GM21390 (cell line): ENCODE measurements at regions not wholly inside any gene's neighbourhood (a gene's known extent, or its start where the extent isn't known, plus 50 kb on each side); places are given as distances from the start of the nearest gene placed in this dataset.

Experiments
- ATAC-seq: cut with Tn5 transposase; IDR thresholded peaks from one replicate; pipeline ENCODE4 v1.9.1; 2021; ENCODE audit not compliant: unreplicated experiment

- ATAC-seq = no peak
Observed at GRCh38 chr12:132395192-132395907, 66.0 kb upstream of the GALNT9 start.

GRCh38 chr12:132393991-132394949, 64.9 kb upstream of the GALNT9 start:
- no peak for ATAC-seq

DNA sequence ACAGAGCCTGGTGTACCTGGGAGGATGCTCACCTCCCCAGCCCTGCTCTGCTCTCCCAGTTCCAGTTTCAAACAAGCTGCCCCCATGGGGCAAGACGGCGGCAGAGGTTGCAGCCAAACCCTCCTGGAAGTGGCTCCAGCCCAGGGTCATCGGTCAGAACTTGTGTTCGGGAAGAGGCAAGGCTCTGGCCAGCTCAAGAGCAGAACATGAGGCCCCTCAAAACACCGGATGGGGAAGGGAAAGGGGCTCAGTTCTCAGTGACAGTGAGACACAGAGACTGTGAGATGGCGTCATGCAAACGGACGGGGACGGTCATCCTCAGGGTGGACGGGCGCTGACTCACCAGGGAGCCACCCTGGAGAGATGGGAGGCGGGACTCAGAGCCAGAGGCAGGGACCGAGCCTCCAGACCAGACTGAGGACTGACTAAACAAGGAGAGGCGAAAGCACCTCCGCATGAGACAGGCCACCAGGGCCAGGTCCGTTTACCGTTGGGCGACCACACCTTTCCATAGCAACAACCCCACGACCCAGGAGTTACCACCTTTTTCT, 63.9 kb upstream of the GALNT9 start:
- no peak for ATAC-seq

DNA sequence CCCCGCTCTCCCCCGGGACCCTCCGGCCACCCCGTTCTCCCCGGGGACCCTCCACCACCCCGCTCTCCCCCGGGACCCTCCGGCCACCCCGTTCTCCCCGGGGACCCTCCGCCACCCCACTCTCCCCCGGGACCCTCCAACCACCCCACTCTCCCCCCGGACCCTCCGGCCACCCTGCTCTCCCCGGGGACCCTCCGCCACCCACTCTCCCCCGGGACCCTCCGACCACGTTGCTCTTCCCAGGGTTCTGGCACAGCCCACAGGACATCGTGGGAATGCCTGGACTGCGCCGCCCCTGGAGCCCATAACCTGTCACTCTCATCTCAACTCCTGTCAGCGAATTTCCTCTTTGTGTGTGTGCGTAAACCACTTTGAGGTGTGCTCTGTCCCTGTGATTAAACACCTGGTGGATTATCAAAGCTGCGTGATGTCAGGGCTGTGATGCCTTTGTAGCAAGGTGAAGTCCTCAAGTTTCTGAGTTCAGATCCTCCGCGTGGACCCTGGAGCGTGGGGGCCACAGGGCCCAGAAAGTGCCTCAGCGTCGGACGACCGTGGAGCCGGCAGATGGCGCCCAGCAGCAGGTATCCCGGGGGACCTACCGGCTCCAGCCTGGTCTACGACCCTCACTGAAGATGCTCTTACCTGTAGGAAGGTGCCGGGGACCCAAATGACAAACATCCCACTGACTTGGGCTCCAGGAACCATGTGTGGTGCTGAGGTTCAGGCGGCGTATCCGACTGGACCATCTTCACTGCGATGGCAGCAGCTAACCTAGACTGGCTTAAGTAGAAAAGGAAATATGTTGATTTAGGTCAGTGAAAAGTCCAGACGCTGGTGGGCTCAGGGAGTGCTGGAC, 63.2 kb upstream of the GALNT9 start:
- no peak for ATAC-seq

DNA sequence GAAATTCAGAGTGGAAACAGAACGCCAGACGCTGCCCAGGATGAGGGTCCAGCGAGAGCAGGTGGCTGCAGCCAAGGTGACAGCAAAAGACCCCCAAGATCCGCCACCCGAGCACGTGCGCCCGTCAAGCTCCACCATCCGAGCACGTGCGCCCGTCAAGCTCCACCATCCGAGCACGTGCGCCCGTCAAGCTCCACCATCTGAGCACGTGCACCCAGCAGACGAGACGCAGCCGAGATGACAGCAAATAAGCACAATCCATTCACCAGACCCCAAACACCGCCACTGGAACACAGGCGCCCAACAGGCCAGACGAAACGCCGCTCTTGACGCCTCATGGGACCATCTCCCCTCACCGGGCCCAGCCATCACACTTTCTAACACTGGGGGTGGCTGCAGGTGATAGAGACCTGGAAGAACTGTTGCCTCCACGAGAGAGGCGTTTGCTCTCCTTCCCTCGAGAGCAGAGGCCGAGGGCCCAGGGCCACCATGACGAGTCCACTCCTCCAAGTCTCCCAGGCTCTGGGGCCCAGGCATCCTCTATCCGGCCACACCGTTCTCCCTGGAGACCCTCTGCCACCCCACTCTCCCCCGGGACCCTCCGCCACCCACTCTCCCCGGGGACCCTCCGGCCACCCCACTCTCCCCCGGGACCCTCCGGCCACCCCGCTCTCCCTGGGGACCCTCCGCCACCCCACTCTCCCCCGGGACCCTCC, 62.1 kb upstream of the GALNT9 start:
- no peak for ATAC-seq

DNA sequence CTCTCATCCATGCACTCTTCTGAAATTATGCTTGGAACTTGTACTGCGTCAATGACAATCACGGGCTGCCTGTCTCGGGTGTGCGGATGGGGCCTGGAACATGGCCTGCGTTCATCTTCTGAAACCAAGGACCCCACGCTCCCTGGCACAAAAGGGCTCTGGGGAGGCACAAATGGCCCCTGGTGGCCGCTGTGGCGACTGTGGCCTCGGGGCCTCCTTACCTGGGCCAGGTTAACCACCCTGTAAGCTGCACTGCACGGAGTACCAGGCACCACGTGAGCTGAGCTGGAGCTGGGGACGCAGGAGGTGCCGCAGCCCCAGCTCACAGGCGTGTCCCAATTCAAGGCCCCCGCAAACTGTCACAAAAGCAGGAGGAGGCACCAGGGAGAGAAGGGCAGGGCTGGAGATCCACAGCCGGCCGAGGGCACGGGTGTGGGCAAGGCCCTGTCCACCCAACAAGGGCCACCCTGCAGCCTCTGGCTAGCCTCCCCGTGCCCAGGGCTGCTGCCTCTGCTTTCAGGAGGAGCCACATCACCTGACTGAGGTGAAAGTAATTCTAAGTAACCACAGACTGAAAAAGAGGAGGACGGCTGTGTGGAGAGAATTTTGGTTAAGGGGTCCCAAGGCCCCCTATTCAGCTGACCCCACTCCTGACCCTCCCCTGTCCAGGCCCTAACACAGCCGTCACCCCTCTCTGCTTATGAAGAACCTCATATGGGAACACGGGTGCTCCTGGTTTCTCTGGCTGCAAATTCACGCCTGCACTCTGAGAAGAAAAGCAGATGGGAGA, 61.1 kb upstream of the GALNT9 start:
- ATAC-seq = no peak

- ATAC-seq = no peak
Observed at GRCh38 chr12:132389526-132390286, 60.3 kb upstream of the GALNT9 start.

GRCh38 chr12:132389026-132389425, 59.6 kb upstream of the GALNT9 start:
- no peak for ATAC-seq

DNA sequence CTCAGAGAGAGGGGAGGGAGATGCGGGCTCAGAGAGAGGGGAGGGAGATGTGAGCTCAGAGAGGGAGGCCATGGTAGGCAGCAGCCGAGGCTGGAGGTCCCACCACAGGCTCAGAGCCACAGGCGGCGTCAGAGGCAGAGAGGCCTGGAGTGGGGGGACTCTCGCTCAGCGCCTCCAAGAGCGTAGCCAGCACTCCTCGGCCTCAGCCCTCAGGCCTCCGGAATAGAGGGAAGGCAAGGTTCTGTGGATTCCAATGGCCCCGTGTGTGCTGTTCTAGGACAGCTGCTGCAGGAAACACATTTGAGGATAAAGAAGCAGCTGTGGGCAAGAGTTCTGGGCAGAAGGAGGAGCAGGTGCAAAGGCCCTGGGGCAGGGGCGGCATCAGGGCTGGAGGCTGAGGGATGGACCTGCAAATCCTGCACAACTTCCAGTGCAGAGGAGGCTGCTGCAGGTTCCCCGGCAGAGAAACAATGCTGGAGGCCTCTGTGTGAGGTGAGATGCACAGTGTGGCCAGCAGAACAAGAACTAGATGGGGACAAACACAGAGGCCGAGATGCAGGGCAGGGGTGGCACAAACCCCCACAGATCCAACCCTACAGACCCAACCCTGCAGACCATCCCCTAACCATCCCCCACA, 59.1 kb upstream of the GALNT9 start:
- ATAC-seq = no peak

DNA sequence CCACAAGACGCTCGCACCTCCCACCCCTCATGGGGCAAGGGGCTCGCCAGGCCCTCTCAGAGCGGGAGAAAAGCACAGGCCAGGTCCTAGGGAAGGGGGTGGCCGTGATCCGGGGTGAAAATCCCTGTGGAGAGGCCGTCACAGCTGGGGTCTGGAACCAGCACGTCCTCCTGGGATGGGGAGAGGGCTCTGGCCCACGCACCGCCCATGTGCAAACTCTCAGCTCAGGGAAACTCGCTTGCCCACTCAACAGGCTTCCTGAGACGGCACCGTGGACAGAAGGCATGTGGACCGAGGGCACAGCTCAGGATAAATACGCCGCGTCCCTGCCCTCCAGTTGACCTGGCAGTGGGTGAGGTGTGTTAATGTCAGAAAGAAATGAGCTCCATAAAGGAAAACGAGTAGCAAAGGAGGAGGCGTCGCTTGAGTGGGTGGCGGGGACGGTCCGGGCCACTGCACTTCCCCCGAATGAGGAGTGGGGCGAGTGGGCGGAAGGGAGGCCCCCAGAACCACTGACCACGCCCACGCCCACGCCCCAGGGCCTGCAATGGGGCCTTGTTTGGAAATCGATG, 57.6 kb upstream of the GALNT9 start:
- ATAC-seq = no peak

- no peak for ATAC-seq
Observed at GRCh38 chr12:132385923-132386751, 56.7 kb upstream of the GALNT9 start.

DNA sequence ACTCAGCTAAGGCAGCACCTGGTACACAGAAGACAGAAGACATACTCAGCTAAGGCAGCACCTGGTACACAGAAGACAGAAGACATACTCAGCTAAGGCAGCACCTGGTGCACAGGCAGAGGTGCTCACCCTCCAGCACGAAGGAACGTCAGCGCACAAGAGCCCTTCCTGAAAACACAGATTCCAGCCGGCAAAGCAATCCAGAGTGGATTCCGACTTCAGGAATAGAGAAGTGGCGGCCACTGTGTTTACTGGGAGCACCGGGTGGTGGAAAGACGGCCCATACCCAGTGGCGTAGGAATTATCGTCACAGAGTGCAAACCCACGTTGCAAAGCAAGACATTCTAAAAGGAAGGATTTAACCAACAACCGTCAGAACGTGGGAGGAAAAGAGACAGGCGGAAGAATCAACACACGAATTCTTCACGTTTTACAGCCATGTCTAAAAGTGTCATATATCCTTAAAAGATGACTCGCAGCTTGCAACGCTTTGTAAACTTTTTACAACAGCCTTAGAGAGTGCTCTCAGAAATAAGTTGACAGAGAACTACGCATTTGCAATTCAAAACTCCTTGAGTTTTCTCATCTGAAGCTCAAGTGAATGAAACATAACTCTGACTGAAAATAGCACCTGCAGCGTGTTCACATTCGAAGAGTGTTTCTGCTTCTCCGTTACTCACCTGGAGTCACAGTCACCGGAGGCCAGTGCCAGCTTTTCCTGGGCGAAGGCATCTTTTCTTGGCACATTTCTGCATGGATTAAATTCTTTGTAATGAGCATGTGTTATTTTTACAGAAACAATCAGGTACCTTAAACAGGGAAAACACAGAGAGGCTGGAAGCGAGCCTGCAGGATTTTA, 55.8 kb upstream of the GALNT9 start:
- ATAC-seq = no peak

- no peak for ATAC-seq
Observed at GRCh38 chr12:132380641-132381040, 51.3 kb upstream of the GALNT9 start.

DNA sequence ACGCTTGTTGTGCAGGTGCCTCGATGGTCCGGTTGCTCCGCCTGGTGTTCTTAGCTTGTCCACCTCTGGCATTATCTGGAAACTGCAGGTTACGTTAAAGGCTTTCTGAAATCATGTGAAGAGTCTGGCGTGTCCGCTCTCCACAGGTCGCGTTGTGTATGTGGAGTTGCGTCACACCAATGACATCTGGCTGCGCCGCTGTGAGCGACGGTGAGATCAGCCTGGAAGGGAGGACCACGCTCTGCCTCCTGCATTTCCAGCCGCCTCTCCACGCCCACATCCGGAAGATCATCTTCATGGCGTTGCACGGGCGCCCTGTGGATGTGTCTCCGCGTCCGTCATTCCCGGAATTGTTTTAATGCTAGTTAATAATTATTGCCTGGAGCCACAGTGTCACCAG, 50.6 kb upstream of the GALNT9 start:
- no peak for ATAC-seq

DNA sequence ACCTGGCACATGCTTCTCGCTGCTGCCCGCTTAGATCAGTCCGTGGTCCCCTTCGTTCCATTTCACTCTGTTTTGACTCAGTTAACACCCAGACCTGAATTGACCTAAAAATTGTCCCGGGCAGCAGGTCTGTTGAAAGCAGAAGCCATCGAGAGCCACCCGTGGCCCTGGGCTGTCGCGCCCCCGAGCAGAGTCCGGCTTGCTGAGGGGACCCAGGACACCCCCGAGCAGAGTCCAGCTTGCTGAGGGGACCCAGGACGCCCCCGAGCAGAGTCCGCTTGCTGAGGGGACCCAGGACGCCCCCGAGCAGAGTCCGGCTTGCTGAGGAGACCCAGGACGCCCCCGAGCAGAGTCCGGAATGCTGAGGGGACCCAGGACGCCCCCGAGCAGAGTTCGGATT, 50.2 kb upstream of the GALNT9 start:
- no peak for ATAC-seq
